HG02973 (cell line): ENCODE measurements at regions not wholly inside any gene's neighbourhood (a gene's known extent, or its start where the extent isn't known, plus 50 kb on each side); places are given as distances from the start of the nearest gene placed in this dataset.
"Not testable (repeated sequence)": the region's sequence is repeated elsewhere in the genome, so short reads cannot be mapped to it uniquely, and the experiment has no call there.

Experiments used
- ATAC-seq: cut with Tn5 transposase; IDR thresholded peaks from one replicate; pipeline ENCODE4 v1.9.1; 2021; ENCODE audit warnings: moderate library complexity; ENCODE audit not compliant: unreplicated experiment

DNA sequence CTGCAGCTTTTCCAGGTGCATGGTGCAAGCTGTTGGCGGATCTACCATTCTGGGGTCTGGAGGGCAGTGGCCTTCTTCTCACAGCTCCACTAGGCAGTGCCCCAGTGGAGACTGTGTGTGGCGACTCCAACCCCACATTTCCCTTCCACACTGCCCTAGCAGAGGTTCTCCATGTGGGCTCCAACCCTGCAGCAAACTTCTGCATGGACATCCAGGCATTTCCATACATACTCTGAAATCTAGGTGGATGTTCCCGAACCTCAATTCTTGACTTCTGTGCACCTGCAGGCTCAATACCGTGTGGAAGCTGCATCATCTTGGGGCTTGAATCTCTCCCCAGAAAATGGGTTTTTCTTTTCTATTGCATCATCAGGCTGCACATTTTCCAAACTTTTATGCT, 160.2 kb upstream of the DYRK2 start:
- not testable (repeated sequence) for ATAC-seq

DNA sequence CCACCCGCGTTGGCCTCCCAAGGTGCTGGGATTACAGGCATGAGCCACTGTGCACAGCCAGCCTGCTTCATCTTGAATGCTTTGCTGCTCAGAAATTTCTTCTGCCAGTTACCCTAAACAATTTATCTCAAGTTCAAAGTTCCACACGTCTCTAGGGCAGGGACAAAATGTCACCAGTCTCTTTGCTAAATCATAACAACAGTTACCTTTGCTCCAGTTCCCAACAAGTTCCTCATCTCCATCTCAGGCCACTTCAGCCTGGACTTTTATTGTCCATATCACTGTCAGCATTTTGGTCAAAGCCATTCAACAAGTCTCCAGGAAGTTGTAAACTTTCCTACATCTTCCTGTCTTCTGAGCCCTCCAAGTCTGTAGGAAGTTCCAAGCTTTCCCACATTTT, 159.5 kb upstream of the DYRK2 start:
- no peak for ATAC-seq

DNA sequence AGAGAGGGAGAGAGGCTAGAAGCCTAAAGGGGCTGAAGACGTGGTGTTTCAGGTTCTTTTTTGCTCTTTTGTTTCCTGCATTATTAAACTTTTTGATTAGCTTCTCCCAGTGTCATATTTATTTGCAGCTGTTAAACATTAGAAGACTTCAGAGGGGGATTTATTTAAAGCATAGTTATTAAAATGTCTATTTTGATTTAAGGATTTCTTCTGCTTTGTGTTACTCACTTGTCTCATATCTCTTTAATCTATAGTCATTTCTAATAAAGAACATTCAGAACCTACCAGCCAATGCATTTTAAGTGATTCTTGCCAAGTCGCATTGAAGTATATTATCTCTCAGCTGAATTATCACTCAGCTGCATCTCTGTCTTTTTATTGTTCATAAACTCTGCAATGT, 152.0 kb upstream of the DYRK2 start:
- ATAC-seq, result no peak

DNA sequence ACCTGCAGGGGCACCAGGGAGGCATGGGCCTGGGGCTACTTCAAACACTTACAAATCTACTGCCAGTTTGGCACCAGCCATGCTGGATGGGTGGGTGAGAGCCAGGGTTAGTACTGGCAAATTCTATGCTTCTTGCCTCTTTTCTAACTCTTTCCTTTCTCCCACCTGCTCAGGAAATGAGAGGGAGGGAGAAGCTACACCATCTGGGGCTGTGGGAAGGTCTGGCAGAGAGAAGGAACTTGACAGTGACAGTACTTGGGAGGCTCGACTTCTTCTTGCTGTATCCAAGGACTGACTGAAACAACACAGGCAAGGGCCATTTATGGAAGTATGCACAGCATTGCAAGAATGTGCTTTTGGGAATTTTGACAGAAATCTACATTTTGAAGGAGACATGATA, 149.6 kb upstream of the DYRK2 start:
- ATAC-seq, result no peak

DNA sequence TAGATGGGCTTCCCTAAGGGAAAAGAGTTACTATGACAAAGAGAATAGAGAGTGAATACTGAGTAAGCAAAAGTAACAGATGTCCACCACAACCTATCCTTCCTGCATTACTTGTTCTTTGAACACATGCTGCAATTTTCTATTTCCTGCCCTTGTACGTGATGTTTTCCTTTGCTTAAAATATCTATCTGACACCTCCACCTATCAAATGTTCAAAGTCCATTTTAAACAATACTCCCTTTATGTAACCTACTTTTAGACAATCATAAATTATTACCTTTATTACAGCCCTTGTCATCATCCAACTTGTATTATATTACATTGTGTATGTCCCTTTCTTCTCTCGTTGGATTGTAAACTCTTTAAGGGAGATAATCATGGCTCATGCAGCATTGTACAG, 147.2 kb upstream of the DYRK2 start:
- ATAC-seq, result no peak

DNA sequence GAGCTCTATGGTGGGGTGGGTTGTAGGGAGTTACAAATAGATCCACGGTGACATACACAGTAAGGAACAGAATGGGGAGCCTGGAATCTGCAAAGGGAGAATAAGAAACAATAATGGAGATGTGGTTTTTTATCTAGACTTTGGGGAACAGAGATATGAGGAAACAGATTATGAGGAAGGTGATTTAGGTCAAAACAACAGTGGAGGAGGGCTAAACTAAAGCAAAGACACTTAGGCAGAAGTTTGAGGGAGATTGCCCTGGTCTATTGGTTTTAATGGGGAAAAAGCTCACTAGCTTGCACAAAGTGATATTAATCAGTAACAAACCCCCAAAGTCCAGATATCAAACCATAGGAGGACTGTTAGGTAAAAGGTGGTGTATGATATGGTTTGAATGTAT, 144.5 kb upstream of the DYRK2 start:
- no peak for ATAC-seq

DNA sequence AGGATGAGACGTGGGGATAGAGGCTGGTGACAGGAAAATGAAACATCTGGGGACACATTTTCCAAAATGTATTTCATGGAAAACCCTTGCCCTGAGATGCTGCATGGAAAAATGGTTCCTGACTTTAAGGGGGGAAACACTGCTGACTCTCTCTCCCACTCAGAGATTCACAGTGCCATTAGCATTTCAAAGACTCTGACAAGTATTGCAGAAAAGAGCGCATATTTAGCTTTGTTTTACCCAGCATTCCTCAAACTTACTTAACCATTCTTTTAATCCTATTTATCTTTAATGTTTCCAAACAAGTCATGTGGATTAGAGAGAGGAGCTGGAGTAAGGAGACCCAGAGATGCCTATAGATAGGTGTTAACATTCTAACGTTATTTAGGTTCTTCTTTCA, 141.8 kb upstream of the DYRK2 start:
- ATAC-seq, result no peak

DNA sequence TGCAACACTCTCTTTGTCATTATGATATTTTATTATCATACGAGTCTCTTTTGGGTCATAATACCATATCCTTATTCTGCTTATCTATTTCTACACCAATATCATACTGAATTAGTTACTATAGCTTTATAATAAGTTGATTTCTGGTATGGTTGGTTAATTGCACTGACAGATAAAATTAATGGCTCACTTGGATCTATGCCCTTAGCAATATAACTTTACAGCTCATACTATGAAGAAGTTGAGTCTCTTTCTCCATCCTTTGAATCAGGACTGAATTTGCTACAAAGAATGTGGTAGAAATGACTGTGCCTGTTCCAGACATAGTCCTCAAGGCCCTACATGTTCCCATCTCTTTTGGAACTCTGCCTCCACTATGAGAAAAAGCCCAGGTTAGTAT, 139.7 kb upstream of the DYRK2 start:
- ATAC-seq, result no peak

DNA sequence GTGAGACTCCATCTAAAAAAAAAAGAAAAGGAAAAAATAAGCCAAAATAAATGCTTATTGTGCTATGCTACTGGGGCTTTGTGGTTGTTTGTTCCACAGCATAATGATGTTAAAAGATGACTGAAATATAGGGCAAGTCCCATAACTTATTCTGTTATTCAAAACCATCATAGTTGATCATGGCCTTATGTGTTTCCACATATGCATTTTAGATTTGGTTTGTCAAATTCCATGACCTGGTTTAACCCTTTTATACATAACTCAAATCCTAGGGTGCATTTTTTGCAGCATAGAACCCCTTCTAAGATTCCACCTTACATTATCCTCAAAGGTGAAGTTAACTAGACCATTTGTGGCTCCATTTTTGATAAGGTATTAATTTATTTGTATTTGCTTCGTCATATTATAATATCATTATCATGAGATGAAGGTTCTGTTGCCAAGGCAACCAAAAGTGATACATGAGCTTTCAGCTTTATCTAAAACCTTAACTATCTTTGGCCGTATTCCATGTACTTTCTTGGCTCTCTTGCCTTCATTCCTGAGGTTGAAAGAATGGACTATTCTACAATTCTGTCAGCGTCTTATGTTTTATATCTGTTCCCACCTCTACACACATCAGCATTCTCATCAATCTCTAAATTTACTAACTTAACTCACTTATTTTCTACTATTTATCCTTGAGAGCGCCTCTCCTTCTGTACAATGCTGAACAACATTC, 138.7 kb upstream of the DYRK2 start:
- no peak for ATAC-seq

DNA sequence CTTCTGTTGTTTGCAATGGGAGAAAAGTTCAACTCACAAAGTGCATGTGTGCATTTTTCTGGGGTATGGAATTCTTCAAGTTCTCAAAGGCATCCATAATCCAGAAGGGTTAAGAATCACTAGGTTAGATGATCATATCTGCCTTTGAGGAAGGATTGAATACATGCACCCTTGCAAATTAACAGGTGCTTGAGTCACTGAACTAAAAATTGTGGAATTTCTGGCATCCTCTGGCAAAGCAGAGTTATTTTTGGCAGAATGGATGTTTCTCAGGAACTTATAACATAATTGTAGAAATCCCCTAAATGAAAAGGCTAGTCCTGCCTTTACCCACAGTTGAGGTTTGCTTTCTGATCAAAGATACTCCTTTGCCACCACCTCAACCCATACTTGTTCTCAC, 136.5 kb upstream of the DYRK2 start:
- ATAC-seq, result no peak

DNA sequence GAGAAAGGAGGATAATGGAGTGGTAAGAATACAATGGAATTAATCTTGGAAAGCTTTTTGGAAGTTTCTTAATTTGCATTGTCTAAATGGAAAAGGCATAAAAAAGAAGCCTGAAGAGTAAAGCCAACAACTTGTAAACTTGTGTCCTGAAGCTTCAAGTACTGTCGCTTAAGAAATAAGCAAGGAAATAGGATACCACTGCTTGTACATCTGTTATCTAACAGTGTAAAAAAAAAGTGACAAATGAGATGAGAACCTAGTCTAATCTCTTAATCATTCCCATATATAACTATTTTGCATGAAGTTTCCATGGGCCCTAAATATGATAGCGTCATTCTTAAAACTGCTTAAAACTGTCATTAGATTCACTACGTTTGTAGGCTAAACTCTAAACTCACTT, 134.0 kb upstream of the DYRK2 start:
- no peak for ATAC-seq

DNA sequence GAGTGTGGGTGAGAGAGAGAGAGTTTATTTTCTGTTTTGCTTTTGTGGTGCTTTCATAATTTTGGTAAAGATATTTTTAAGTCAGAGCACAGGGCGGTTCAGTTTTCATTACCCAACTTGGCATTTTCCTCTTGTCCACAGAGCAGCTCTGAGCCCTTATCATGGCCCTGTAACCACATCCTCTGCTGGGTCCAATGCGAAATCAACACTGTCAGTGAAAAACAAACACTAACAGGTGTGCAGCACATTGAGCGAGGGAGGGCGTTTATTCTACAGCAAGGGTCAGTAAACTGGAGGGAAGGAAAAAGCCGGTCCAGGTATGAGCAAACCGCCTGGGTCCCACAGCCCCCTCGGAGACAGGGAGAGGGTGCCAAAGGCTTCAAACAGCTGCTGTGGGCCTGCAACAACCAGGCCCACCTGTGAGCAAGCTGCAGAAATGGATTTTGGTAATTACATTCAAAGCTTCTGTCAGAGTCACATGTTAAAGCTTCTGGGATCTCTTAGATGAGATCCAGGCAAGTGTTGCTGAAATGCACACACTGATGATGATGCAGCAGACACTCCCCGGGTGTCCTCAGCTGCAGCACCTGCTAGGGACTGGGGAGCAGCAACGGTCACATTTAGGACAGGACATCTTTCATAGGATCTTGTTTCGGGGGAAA, 132.7 kb upstream of the DYRK2 start:
- ATAC-seq, result peak; percentile 82

DNA sequence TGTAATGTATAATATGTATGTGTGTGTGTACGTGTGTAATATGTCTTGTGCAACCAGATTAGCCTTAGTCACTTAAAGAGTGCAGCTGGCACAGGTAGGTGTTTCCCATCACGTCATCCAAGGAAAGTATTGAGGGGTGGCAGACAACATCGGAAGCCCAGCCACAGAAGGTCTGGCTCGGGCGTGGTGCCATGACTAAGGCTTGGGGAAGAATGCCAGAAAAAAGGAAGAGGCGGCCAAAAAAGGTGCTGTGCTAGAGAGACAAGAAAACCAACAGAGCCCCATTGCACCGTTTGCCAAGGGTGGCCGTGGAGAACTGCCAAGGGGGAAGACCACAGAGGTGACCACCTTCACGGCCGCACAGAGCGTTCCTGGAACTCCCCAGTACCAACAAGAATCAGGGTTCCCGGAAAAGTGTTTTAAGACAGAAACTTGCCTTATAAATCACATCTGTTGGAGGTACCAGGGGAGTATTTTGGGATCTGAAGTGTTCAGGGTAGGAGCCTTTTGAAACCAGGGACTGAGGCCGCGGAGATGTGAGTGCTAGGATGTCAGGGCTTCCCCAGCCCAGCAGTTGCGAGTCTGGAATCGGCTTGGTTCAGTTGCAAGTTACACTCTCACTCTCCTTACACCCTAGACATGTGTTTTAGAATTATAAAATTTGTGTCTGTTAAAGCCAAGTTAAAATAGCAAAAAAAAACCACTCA, 131.2 kb upstream of the DYRK2 start:
- no peak for ATAC-seq

DNA sequence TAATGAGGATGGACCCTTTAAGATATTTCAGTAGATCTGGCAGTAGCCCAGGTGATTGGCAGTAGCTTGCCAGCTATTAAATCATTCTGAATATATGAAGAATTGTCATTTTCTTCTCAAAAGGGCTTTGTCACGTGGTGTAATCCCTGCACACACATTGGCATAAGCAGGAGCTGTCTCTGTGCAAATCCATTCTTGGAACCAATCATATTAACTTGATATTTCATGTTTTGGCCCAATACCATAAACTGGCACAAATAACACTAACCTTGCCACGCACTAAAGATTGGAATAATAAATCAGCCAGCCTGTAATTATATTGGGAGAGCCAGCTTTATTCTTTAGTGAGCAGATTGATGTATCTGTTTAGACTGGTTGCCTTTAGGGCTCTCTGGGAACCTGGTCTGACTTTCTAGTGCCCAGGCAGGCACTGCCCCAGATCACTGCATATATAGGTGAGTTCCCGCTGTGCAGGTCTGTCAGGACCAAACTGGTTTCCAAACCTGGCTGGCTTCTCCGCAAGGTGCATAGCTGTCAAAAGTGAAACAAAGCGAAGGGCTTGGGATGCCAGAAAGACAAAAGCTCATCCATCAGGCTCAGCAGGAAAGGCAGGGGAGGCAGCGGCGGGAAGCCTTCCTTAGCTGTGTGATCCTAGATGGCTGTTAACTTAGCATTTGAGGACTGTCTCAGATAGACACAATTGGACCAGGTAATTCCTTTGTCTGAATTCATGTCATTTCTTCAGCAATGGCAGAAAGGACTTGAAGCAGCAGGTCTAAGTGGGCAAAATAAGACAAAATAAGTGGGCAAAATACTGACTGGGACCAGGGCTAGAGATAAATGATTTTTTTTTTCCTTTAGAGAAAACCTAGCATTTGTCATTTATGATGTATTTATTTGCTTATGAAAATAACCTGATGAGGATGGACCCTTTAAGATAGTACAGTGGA, 128.8 kb upstream of the DYRK2 start:
- ATAC-seq, result no peak

DNA sequence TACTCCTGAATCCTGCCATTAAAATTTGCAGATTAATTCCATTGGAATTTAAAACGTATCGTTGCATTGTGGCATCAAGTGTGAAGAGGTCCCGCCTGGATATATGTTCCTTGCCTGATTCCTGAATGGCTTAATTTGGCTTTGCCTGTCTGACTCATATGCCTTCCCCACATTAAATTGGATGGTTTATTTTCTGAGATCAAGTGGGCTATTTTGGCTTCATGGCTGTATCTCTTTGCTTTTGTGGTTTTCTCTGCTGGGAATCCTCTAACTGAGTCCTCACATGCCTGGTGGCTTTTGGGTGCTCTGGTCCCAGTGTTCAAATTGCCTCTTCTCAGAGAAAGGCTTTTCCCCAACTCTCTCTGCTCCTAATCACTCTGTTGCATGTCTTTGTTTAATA, 127.9 kb upstream of the DYRK2 start:
- no peak for ATAC-seq

DNA sequence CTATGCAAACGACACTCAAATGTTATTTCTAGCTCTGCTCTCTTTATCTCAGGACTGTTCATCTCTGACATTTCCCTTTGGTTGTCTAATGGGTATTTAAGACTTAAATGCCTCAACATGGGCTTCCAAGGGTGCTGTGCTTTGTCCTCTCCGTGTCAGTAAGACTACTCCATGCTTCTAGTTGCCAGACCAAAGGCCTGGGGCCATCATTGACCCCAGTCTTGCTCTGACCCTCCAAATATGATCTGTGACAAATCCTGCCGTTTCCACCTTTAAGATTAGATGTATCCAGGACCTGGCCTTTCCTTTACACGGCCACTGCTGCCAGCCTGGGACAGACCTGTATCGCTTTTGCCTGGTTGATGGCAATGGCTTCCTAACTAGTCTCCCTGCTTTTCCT, 126.3 kb upstream of the DYRK2 start:
- no peak for ATAC-seq

DNA sequence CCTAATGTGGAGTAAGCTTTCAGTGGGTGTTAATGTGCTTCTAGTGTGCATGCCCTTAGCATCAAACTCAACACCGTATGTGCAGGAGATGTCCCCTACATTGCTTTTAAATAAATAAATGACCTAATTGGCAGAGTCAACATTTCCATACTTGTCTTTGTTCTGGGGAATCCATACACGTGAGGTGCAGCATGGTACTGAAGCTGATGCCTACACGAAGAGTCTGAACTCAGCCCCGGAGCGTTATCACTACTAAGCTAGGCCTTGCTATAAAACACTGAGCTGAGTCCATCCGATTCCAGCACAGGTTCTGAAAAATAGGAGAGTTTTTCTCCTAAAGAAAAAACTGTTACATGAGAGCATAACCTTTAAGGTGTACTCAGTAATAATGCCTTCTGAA, 125.0 kb upstream of the DYRK2 start:
- ATAC-seq, result no peak

DNA sequence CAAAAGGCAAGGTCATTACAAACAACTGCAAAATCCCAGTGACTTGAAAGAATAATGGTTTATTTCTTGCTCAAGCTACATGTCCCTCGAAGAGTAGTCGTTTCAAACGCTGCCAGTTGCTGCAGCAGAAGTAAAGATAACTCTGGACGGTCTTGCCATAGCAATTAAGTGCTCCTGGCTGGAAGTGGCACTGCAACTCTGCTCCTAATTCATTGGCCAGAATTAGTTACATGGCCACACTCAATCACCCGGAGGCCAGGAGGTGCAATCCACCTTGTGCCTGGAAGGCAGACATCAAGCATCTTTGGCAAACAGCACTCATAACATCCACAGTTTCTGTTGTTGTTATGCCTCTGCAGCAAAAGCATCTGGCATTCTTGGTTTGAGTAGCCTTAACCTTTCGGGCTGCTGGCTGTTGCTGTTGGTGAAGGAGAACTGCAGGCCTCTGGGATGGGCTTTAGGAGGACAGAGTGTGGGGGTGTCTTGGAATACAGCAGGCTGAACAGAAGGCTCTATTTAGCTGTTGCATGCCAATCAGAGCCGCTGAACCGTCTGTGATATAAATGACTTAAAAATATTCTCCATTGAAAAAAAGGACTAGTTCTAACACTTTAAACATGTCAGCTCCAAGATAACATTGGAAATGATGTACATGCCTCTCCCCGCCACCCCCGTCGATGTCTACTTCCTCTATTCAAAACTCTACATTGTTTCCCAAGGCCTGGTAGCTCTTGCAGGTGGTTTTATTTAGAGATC, 123.5 kb upstream of the DYRK2 start:
- no peak for ATAC-seq

DNA sequence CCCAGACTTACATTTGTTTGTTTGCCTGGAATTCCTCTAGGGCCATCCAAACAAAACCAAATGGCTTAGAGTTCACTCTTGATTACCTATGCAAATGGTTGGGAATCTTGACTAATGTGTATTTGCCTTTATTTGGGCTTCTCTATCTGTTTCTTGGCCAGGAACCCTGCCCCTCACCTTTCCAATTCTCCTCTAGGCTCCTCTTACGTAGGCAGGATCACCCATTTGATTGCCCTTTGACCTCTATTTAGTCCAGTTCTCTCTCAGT, 123.0 kb upstream of the DYRK2 start:
- no peak for ATAC-seq

DNA sequence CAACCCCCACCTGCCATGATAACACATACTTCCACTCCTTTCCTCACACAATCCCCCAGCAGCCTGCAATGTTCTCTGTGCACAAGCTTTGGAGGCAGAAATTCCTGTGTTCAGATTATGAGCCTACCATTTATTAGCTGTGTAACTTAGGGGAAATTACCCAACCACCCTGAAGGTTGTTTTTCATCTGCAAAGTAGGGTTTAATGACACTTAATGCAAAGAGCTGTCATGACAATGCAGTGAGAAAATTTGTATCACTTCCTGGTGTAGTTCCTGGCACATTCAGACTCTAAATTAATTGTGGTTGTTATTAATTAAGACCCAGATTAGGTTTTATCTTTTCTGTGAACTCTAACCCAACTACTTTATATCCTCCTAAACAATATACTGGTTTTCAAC, 122.4 kb upstream of the DYRK2 start:
- no peak for ATAC-seq

DNA sequence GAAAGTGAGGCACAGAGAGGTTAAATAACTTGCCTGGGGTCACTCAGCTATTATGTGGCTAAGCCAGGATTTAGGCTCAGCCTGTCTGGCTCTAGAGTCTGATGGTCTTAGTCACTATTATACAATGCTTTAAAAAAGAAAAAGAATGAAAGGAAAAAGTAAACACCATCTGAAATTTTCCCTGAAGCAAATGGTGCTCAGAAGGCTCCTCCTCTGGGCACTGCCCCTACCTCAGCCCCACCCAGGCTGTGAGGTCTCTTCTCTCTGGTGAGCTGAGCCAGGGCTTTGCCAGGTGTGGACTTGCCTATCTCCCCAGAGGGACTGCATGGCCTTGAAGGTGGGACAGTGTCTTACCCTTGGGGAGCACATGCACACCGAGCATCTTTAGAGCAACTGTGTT, 117.5 kb upstream of the DYRK2 start:
- ATAC-seq, result no peak
